ENCODE measurements at regions not wholly inside any gene's neighbourhood (a gene's known extent, or its start where the extent isn't known, plus 50 kb on each side); places are given as distances from the start of the nearest gene placed in this dataset.

- no peak for TF ChIP-seq CTCF (IDR thresholded peaks at IDR 0.05; ENCODE audit: insufficient read depth, low read length)
- TF ChIP-seq POLR2AphosphoS5 (IDR thresholded peaks at IDR 0.05; ENCODE audit: low read depth): no peak
- TF ChIP-seq REST (IDR thresholded peaks at IDR 0.05; ENCODE audit: insufficient replicate concordance, low read depth): no peak
These were observed 57.2 kb upstream of the HMCN1 start for GRCh38 chr1:185676969-185677368.

All from HL-60 (cell line).